HT1080 (cell line): ENCODE measurements at regions not wholly inside any gene's neighbourhood (a gene's known extent, or its start where the extent isn't known, plus 50 kb on each side); places are given as distances from the start of the nearest gene placed in this dataset.
"Not testable (repeated sequence)": the region's sequence is repeated elsewhere in the genome, so short reads cannot be mapped to it uniquely, and the experiment has no call there.

Source experiments
- DNase-seq: peaks from one replicate; pipeline ENCODE4 v3.0.0-alpha.2; 2015; ENCODE audit warnings: low read depth

DNA sequence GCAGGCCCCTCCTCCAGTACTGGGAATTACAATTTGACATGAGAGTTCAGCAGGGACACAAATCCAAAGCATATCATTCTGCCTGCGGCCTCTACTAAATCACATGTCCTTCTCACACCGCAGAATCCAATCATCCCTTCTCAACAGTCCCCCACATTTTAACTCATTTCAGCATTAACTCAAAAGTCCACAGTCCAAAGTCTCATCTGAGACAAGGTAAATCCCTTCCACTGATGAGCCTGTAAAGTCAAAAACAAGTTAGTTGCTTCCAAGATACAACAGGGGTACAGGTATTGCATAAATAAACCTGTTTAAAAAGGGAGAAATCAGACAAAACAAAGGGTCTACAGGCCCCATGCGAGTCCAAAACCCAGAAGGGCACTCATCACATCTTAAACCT is 64.0 kb downstream of the EBNA1BP2 start:
- DNase-seq, result no peak

- no peak for DNase-seq
These were observed 64.4 kb downstream of the EBNA1BP2 start for GRCh38 chr1:43107664-43108063.

- DNase-seq, result no peak
These were observed 67.9 kb downstream of the EBNA1BP2 start for GRCh38 chr1:43104027-43104763.

GRCh38 chr1:43101061-43101460 is 71.0 kb downstream of the EBNA1BP2 start:
- no peak for DNase-seq

DNA sequence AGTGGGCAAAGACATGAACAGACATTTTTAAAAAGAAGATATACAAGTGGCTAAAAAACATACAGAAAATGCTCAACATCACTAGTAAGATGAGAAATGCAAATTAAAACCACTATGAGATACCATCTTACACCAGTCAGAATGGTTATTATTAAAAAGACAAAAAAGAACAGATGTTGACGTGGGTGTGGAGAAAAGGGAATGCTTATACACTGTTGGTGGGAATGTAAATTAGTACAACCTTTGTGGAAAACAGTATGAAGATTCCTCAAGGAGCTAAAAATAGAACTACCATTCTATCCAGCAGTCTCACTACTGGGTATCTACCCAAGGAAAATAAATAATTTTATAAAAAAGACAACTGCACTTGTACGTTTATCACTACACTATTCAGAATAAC is 73.9 kb downstream of the EBNA1BP2 start:
- no peak for DNase-seq

GRCh38 chr1:43096528-43096927 is 75.6 kb downstream of the EBNA1BP2 start:
- DNase-seq, result not testable (repeated sequence)

GRCh38 chr1:43090812-43091211 is 81.3 kb downstream of the EBNA1BP2 start:
- not testable (repeated sequence) for DNase-seq

- not testable (repeated sequence) for DNase-seq
These were observed 81.9 kb downstream of the EBNA1BP2 start for GRCh38 chr1:43090157-43090556.

- DNase-seq, result no peak
These were observed 88.7 kb downstream of the EBNA1BP2 start for GRCh38 chr1:43083375-43083891.

GRCh38 chr1:43082740-43083139 is 89.3 kb downstream of the EBNA1BP2 start:
- no peak for DNase-seq

- no peak for DNase-seq
These were observed 94.8 kb downstream of the EBNA1BP2 start for GRCh38 chr1:43077273-43077672.

DNA sequence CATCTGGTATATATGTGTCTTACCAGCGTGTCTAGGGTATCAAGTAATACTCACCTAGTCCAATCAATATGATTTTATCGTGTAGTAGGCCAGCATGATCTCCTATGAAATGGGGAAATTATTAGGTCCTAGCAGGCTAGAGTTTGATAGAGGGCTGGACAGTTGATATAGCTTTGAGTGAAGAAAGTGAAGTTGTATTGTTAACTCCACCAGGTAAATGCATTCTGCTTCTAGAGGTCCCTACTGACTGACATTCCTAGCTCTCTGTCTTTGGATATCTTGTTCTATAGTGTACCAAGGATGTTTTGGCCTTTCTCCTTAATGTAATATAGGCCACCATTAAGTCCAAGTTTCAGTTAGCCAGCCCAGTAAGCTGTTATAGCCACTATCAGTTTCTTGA is 97.4 kb downstream of the EBNA1BP2 start:
- DNase-seq, result no peak

DNA sequence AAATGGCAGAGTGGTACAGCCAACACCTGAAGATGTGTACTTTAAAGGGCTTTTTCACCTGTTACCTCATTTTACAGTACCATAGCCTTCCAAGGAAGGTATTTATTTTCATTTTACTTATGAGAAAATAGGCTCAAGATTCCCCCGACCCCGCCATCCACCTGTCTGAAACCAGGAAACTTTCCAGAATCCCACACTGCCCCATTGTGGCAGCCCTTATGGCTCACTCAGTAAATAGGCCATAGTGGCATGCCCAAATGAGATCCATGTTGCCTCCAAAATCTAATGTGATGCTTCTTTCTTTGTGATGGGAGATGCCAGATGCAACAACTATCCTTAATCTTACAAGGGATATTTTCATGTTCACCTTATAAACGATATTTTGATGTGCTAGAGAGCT is 97.8 kb downstream of the EBNA1BP2 start:
- DNase-seq, result no peak

DNA sequence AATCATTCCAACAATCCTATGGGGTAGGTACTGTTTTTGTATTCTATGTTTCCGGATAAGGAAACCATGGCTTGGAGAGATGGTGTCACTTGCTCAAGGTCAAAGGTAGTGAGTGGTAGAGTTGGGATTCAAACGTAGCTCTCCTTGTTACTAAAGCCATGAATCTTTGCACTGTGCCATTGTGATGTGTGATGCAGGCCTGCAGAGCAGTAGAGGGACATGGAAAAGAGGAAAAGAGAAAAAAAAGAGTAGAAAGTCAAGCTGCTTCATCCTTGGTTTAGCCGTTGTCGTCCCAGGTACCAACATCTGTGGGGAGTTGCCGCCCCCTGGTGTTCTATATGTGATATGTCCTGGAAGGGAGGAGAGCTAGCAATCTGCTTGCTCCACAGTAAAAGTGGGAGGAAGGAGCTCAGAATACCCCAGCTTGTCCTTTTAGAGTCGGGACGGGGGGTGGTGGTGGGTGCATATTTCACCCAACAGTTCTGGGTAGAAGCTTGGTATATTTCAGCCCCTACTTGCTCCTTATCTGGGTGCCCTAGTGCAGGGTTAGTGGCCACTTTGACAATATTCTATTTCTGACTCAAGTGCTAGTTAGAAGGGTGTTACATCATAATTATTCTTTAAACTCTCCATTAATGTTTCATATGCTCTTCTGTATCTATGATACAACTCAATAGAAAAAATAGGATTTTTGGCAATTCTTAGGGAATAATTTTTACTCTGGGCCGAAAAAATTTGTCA is 98.4 kb downstream of the EBNA1BP2 start:
- DNase-seq, result peak; percentile 64

- DNase-seq, result no peak
These were observed 99.8 kb downstream of the EBNA1BP2 start for GRCh38 chr1:43072314-43072713.

DNA sequence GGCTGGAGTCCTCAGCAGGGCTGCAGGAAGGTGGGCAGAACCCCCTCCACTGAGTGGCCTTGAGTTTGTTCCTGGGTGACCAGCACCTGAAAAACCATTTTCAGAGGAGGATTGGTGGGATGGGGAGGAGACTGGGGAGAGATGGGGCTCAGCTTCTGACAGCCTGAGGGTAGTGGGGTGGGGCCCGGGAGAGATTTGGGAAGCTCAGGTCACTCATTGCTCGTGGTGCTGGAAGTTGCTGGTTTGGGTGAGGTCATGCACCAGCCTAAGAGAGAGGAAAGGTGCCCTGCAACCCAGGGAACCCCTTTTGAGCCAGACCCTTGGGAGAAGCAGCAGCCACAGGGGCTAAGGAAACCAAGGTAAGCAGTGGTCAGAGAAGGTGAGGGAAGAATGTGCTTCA is 100.8 kb downstream of the EBNA1BP2 start:
- DNase-seq, result no peak

- DNase-seq, result no peak
These were observed 102.5 kb downstream of the EBNA1BP2 start for GRCh38 chr1:43069461-43070050.

DNA sequence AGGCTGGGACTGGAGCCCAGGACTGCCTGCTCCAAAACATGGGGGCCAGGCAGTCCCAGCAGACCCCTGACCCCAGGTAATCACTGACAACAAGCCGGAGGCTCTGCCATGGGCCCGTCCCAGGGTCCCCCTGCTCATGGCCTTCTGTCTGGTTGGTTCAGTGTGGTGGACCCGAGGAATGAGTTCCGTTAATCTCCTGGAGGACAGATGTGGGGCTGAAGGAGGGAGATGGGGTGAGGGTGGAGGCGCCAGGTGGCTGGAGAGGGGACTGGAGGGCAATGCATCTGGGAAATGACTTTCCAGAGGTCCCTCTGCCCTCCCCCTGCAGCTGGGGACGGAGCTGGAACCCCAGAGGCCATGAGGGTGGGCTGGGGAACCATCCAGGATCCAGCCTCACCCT is 103.2 kb downstream of the EBNA1BP2 start:
- no peak for DNase-seq

GRCh38 chr1:43067977-43068751 is 103.9 kb downstream of the EBNA1BP2 start:
- no peak for DNase-seq

DNA sequence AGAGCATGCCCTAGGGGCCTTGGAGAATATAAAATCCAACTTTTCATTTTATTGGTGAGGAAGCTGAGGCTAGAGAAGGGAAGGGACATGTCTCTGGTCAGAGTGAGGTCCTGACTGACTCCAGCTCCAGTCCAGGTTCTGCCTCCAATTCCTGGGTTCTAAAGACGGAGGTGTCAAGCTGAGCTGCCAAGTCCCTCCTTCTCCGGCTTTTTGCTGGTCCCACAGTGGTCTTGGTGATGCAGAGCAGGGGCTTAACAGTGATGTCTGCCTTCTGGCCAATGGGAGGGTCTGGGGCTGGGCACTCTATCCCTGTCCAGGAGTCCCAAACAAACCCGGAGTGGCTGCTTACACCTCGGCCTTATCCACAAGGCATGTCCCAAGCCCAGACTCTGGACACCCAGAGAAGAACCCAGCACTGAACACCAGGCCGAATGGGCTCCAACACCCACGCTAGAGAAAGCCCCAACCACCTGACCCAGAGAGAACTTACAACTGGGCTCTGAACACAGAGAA is 104.8 kb downstream of the EBNA1BP2 start:
- no peak for DNase-seq

GRCh38 chr1:43066578-43066977 is 105.5 kb downstream of the EBNA1BP2 start:
- no peak for DNase-seq
